Gastroesophageal sphincter (tissue), 4 donors: ENCODE measurements at regions not wholly inside any gene's neighbourhood (a gene's known extent, or its start where the extent isn't known, plus 50 kb on each side); places are given as distances from the start of the nearest gene placed in this dataset.

Experiments
- ATAC-seq: fragments of 150-250 bp; one replicate; pipeline ENCODE4 v1.9.1; 2016; ENCODE audit warnings: mild to moderate bottlenecking, moderate library complexity
- H3K27ac ChIP-seq, 4 donors: fragments of 200-600 bp; sonication (generic) in 3 of 4; 1 replicate in 3 of 4; 2 replicates in 1 of 4; pipeline ENCODE4 v1.5.1; 2016 to 2019
- H3K27me3 ChIP-seq: fragments of 200-600 bp; sonication (generic); one replicate; pipeline ENCODE4 v1.5.1; 2019
- H3K36me3 ChIP-seq, 2 donors: fragments of 200-600 bp; sonication (generic); one replicate each; pipeline ENCODE4 v1.5.1; 2019; ENCODE audit warnings: control low read depth in 1 of 2
- H3K4me1 ChIP-seq, 3 donors: fragments of 200-600 bp; sonication (generic); 1 replicate in 2 of 3; 2 replicates in 1 of 3; pipeline ENCODE4 v1.5.1; 2016 to 2019; ENCODE audit warnings: control low read depth in 2 of 3
- H3K4me3 ChIP-seq, 2 donors: fragments of 200-600 bp; sonication (generic); one replicate each; pipeline ENCODE4 v1.5.1; 2019; ENCODE audit warnings: mild to moderate bottlenecking in 1 of 2, moderate library complexity in 1 of 2
- H3K9me3 ChIP-seq, 3 donors: fragments of 200-600 bp; sonication (generic); one replicate each; pipeline ENCODE4 v1.5.1; 2017 to 2019; ENCODE audit warnings: control low read depth in 2 of 3
- CTCF ChIP-seq, 4 experiments: fragments of 200-600 bp in 2 of 4; fragments of 450-650 bp in 2 of 4; sonication (generic) in 1 of 4; IDR thresholded peaks; one replicate each; pipeline ENCODE4 v1.5.1; 2017 to 2019; ENCODE audit warnings: antibody characterized with exemption in 4 of 4, mild to moderate bottlenecking in 2 of 4, moderate library complexity in 2 of 4
- EP300 ChIP-seq: sonication (generic); formaldehyde crosslinking; IDR thresholded peaks from one replicate; pipeline ENCODE4 v1.6.1; 2017; ENCODE audit warnings: antibody characterized with exemption, mild to moderate bottlenecking
- POLR2A ChIP-seq, 2 donors: fragments of 450-650 bp; IDR thresholded peaks; one replicate each; pipeline ENCODE4 v1.6.1; 2017; ENCODE audit warnings: antibody characterized with exemption in 2 of 2, mild to moderate bottlenecking in 2 of 2, moderate library complexity in 1 of 2
- POLR2AphosphoS5 ChIP-seq: sonication (generic); formaldehyde crosslinking; IDR thresholded peaks from one replicate; pipeline ENCODE4 v1.6.1; 2017; ENCODE audit warnings: antibody characterized with exemption
- WGBS, 2 donors: methylation state at CpG; one replicate each; pipeline ENCODE4 v1.1.5; 2018; ENCODE audit warnings: low coverage in 1 of 2; 5-methylcytosine and 5-hydroxymethylcytosine counted together

DNA sequence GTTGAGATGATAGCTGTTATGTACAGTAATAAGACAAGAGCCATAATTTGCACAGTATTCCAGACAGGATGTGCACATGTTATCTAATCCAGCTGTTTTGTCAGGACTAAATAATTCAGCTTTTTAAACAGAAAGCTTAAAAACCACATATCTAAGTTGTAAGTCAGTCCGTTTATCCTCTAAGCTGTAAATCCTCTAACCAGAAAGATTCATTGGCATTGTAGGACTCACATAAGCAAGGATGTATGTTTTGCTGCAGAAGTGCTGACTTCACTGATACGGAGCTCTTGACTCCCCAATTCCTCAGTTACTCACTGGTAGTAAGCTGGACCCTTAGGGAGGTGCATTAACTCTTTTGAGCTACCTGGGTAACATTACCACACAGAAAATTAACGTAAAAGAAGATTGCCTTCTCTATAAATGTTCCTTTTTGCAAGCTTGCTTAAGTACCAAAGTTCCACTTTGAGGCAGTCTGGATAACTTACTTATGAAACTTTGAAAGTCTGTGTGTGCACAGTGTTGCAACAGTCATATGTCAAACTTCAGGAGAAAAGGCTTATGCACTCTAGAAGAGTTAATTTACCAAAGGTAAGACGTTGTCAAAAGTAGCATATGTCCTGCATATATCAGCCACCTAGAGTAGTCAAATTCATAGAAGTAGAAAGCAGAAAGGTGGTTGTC lies 58.3 kb upstream of the MAGEB2 start:
- Histone ChIP-seq H3K27me3 (no peaks in the 10 kb centered on the region), H3K4me1 (no peaks in the 10 kb centered on the region), H3K27ac (no peak overlapping the region), H3K9me3 (no peaks in the 10 kb centered on the region), H3K4me3 (no peak overlapping the region), H3K36me3 (no peaks in the 10 kb centered on the region)
- ATAC-seq: no peak
- TF ChIP-seq CTCF (IDR thresholded peaks at IDR 0.05) (no peak), EP300 (no peak), POLR2AphosphoS5 (no peak), POLR2A (IDR thresholded peaks at IDR 0.05) (no peak)
- WGBS, 2 donors: 47 to 50% methylated on average over 2 to 4 of the region's 4 CpGs

DNA sequence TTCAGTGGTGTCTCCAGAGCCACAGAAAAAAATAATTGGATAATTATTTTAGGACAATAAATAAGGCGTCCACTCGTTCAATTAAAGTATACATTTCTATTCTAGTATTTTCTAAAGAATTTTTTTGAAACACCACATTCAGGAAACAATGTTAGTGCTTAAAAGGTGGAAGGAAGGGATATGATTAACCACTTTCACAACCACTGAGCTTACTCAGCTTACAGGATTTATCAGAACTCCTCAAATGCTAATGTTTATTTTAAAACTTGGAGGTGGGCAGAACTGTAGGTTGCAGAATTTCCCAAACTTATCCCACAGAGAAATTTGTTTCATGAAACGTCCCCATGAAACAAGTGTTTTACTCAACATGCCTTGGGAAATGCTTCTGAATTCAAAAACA lies 54.3 kb upstream of the MAGEB2 start:
- H3K9me3 ChIP-seq: no peaks in the 10 kb centered on the region
- H3K4me3 ChIP-seq: no peak overlapping the region
- no peak overlapping the region for H3K27ac ChIP-seq
- no peaks in the 10 kb centered on the region for H3K27me3 ChIP-seq
- H3K36me3 ChIP-seq: no peaks in the 10 kb centered on the region
- no peaks in the 10 kb centered on the region for H3K4me1 ChIP-seq
- TF ChIP-seq POLR2AphosphoS5 (no peak), EP300 (no peak), POLR2A (IDR thresholded peaks at IDR 0.05) (no peak), CTCF (IDR thresholded peaks at IDR 0.05) (no peak)
- WGBS, 2 donors: 48 to 55% methylated on average over 2 to 3 of the region's 3 CpGs
- ATAC-seq: no peak
